HG03442 (cell line): ENCODE measurements at regions not wholly inside any gene's neighbourhood (a gene's known extent, or its start where the extent isn't known, plus 50 kb on each side); places are given as distances from the start of the nearest gene placed in this dataset.

Experiments used
- ATAC-seq: cut with Tn5 transposase; IDR thresholded peaks from one replicate; pipeline ENCODE4 v1.9.1; 2021; ENCODE audit warnings: mild to moderate bottlenecking, moderate library complexity; ENCODE audit not compliant: unreplicated experiment

DNA sequence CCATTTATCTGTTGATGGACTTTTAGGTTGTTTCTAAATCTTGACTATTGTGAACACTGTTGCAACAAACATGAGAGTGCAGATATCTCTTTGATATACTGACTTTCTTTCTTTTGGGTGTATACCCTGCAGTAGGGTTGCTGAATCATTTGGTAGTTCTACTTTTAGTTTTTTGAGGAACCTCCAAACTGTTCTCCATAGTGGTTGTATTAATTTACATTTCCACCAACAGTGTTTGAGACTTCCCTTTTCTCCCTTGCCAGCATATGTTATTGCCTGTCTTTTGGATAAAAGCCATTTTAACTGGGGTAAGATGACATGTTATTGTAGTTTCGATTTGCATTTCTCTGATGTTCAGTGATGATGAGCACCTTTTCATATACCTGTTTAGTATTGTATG is 330.0 kb downstream of the DDX10 start:
- no peak for ATAC-seq

DNA sequence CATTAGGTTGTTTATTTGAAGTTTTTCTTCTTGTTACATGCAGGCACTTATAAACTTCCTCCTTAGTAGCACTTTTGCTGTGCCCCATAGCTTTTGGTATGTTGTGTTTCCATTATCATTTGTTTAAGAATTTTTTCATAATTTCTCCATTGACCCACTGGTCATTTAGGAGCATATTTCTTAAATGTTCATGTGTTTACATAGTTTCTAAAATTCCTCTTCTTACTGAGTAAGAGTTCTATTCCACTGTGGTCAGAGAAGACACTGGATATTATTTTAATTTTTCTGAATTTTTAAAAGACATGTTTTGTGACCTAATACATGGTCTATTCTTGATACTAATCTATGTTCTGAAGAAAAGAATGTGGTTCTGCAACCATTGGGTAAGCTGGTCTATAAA is 333.0 kb downstream of the DDX10 start:
- ATAC-seq: no peak

DNA sequence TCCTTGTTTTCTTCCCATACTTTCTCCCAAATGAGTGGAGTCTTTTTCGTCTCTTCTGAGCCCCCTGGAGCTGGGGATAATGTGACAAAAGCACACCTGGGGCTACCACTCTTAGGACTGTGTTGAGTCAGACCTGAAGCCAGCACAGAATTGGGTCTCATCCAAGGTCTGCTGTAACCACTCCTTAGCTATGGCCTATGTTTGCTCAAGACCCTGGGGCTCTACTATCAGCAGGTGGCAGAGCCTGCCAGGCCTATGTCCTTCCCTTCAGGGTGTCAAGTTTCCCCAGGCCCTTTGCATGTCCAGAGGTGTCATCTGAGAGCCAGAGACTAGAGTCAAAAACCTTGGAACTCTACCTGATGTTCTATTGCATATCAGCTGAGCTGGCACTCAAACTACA is 335.7 kb downstream of the DDX10 start:
- no peak for ATAC-seq

DNA sequence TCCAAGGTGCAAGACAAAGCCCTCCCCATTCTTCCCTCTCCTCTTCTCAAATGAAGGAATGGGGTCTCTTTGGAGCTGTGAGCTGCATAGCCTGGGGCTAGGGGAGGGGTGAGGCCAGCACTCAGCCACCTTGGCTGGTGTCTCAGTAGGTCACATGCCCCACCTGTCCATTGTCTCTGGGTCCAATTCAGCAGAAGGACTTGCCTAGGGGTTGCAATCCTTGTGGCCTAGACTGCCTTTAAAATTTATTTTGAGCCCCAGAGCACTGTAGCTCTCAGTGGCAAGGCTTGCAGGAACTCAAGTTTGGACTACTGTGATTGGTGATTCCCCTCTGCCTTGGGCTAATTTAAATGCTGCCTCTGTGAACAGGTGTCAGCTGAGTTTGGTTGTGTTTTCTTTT is 336.7 kb downstream of the DDX10 start:
- ATAC-seq: no peak

GRCh38 chr11:109012991-109013390 is 348.1 kb downstream of the DDX10 start:
- no peak for ATAC-seq

DNA sequence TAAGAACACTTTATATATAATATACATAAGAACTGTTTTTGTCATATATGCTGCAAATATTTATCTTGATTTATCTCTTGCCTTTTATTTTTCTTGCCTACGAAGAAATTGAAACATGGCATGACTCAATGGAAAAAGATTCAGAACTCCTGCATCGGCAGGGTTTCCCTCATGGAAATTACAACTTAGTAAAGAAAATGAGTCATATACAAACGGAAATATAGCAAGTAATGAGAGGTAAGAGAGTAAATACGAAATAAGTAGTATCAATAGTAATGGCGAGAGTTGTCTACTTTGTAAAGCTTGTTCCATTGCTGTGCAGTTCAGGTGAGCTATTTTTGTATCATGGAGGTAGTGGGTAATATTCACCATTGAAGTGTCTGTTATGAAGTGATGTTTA is 350.4 kb downstream of the DDX10 start:
- ATAC-seq: no peak

GRCh38 chr11:109016724-109017123 is 351.9 kb downstream of the DDX10 start:
- no peak for ATAC-seq

GRCh38 chr11:109017489-109017888 is 352.6 kb downstream of the DDX10 start:
- ATAC-seq: no peak

DNA sequence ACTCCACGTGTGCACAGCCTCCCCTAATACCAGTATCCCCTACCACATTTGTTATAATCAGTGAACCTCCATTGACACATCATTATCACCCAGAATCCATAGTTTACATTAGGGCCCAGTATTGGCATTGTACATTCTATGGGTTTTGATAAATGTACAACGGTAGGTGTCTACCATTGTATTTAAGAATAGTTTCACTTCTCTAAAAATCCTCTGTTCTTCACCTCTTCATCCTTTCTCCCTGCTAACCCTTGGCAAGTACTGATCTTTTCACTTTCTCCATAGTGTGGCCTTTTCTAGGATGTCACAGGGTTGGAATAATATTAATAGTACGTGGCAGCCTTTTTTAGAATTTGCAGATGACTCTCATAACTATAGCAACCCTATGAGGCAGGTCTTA is 353.8 kb downstream of the DDX10 start:
- no peak for ATAC-seq

GRCh38 chr11:109019342-109019936 is 354.6 kb downstream of the DDX10 start:
- ATAC-seq: no peak

GRCh38 chr11:109023036-109023435 is 358.2 kb downstream of the DDX10 start:
- ATAC-seq: no peak

- ATAC-seq: no peak
These were observed 362.1 kb downstream of the DDX10 start for GRCh38 chr11:109026891-109027489.

- no peak for ATAC-seq
These were observed 363.0 kb downstream of the DDX10 start for GRCh38 chr11:109027851-109028250.

DNA sequence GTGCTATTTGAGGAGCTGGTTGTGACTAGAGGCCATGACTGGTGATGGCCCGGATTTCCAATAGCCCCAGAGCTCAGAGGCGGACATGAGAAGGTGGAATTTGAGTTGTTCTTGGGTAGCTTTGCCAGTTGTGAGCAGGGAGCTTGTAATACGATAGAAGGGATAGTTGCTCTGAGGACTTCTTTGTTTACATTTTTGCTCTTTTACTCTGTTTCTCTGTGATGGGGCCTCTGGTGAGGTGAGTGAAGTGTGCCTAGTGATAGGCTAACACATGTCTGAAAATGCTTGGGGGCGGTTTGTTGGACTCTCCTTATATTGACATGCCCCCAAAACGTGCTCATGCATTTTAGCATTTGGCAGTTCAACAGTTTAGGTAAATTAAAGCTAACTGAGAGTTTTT is 365.1 kb downstream of the DDX10 start:
- ATAC-seq: no peak

GRCh38 chr11:109033627-109034338 is 368.9 kb downstream of the DDX10 start:
- no peak for ATAC-seq

DNA sequence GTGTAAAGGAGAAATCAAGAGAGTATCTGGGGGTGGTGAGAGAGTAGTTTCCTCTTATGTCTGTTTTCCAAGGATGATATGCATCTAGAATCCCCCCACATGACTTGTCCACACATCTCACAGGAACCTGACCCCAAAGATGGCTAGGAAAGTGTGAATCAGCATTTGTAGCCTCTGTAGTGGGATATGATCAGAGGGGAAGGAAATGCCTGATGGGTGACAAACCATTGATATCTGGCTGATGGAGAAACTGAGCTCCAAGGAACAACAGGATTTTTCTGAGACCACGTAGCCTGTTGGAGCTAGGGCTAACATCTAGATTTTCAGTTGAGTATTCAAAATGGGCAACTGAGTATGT is 369.4 kb downstream of the DDX10 start:
- ATAC-seq: no peak

- no peak for ATAC-seq
These were observed 370.4 kb downstream of the DDX10 start for GRCh38 chr11:109035284-109035683.

- ATAC-seq: no peak
These were observed 371.1 kb downstream of the DDX10 start for GRCh38 chr11:109036011-109036410.

- ATAC-seq: no peak
These were observed 373.2 kb downstream of the DDX10 start for GRCh38 chr11:109037856-109038780.

DNA sequence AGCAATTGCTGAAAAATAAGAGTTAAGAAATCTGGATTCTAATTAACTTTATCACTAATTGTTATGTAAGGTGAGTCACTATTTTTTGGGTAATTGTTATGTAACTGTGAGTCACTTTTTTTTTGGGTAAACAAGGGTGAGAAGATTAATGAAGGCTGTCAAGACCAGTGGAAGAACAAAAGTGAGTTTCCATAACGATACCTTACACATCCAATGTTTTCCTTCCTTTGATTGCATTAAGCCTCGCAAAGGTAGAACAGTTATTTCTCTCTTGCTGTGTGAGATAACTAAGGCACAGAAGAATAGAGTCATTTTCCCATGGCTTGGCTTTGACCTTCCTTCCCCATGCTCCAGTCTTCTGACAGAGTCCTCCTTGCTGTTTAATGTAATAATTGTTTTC is 374.7 kb downstream of the DDX10 start:
- no peak for ATAC-seq

GRCh38 chr11:109040303-109040702 is 375.4 kb downstream of the DDX10 start:
- ATAC-seq: no peak
